ENCODE measurements at regions not wholly inside any gene's neighbourhood (a gene's known extent, or its start where the extent isn't known, plus 50 kb on each side); places are given as distances from the start of the nearest gene placed in this dataset.

GRCh38 chr5:18457255-18457654, 823.0 kb downstream of the TAF11L14 start:
- no peaks in the 10 kb centered on the region for H3K9me3 ChIP-seq (ENCODE audit: control insufficient read depth, insufficient read depth, low read depth, low read length)
- no peak overlapping the region for H3K4me3 ChIP-seq (replicated peaks in 1 of 4; ENCODE audit: control extremely low read depth in 1 of 4, insufficient read depth in 1 of 4, low read depth in 3 of 4, low read length in 4 of 4)
- no peaks in the 10 kb centered on the region for H3K79me2 ChIP-seq (ENCODE audit: control insufficient read depth, insufficient read depth, low read length)
- H3K4me2 ChIP-seq (ENCODE audit: extremely low read depth, insufficient read depth, low read length) = no peak overlapping the region
- no peak overlapping the region for H3K9ac ChIP-seq (ENCODE audit: insufficient read depth, low read length)
- H3K36me3 ChIP-seq (ENCODE audit: control insufficient read depth, insufficient read depth, low read length) = no peaks in the 10 kb centered on the region
- no peaks in the 10 kb centered on the region for H3K27me3 ChIP-seq (ENCODE audit: control insufficient read depth, insufficient read depth, low read length)
- DNase-seq (ENCODE audit: low read depth in 2 of 2) = no peak
- H3K4me1 ChIP-seq (ENCODE audit: control insufficient read depth, extremely low read depth, insufficient read depth, low read length) = no peaks in the 10 kb centered on the region
- H3K27ac ChIP-seq (ENCODE audit: insufficient read depth, low read length) = no peak overlapping the region
- H4K20me1 ChIP-seq (ENCODE audit: control insufficient read depth, extremely low read depth, insufficient read depth, low read length) = no peaks in the 10 kb centered on the region
- no peak overlapping the region for H2AFZ ChIP-seq (ENCODE audit: low read length)
- TF ChIP-seq CTCF (conservative IDR thresholded peaks at IDR 0.05 in 1 of 2, IDR thresholded peaks at IDR 0.05 in 1 of 2; ENCODE audit: low read depth in 1 of 2, low read length in 2 of 2) (no peak), EZH2 (IDR thresholded peaks at IDR 0.05; ENCODE audit: low read length, missing control alignments) (no peak)

DNA sequence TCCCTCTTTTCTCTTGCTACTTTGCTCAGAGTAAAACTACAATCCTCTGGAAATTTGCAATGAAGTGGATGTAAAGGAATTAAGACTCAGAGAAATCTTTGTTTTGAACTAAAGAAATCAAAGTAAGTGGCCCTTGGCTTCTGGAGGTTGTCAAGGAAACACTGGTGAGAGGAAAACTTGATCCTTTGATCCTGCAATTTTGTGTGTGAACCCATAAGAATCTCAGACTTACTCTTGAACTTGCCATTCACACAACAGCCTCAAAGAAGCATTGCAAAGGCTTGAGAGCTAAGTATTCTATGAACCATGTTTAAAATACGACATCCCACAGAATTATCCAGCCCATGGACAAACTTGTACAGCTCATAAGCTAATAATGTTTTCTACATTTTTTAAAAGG, 827.5 kb downstream of the TAF11L14 start:
- no peaks in the 10 kb centered on the region for H3K4me1 ChIP-seq (ENCODE audit: control insufficient read depth, extremely low read depth, insufficient read depth, low read length)
- H3K4me2 ChIP-seq (ENCODE audit: extremely low read depth, insufficient read depth, low read length) = no peak overlapping the region
- no peak overlapping the region for H3K9ac ChIP-seq (ENCODE audit: insufficient read depth, low read length)
- no peak for DNase-seq (ENCODE audit: low read depth in 2 of 2)
- no peaks in the 10 kb centered on the region for H3K79me2 ChIP-seq (ENCODE audit: control insufficient read depth, insufficient read depth, low read length)
- no peak overlapping the region for H2AFZ ChIP-seq (ENCODE audit: low read length)
- TF ChIP-seq CTCF (conservative IDR thresholded peaks at IDR 0.05 in 1 of 2, IDR thresholded peaks at IDR 0.05 in 1 of 2; ENCODE audit: low read depth in 1 of 2, low read length in 2 of 2) = no peak
- no peak for TF ChIP-seq EZH2 (IDR thresholded peaks at IDR 0.05; ENCODE audit: low read length, missing control alignments)
- no peak overlapping the region for H3K4me3 ChIP-seq (replicated peaks in 1 of 4; ENCODE audit: control extremely low read depth in 1 of 4, insufficient read depth in 1 of 4, low read depth in 3 of 4, low read length in 4 of 4)
- H3K27me3 ChIP-seq (ENCODE audit: control insufficient read depth, insufficient read depth, low read length) = no peaks in the 10 kb centered on the region
- H3K36me3 ChIP-seq (ENCODE audit: control insufficient read depth, insufficient read depth, low read length) = no peaks in the 10 kb centered on the region
- no peaks in the 10 kb centered on the region for H4K20me1 ChIP-seq (ENCODE audit: control insufficient read depth, extremely low read depth, insufficient read depth, low read length)
- H3K9me3 ChIP-seq (ENCODE audit: control insufficient read depth, insufficient read depth, low read depth, low read length) = no peaks in the 10 kb centered on the region
- no peak overlapping the region for H3K27ac ChIP-seq (ENCODE audit: insufficient read depth, low read length)

DNA sequence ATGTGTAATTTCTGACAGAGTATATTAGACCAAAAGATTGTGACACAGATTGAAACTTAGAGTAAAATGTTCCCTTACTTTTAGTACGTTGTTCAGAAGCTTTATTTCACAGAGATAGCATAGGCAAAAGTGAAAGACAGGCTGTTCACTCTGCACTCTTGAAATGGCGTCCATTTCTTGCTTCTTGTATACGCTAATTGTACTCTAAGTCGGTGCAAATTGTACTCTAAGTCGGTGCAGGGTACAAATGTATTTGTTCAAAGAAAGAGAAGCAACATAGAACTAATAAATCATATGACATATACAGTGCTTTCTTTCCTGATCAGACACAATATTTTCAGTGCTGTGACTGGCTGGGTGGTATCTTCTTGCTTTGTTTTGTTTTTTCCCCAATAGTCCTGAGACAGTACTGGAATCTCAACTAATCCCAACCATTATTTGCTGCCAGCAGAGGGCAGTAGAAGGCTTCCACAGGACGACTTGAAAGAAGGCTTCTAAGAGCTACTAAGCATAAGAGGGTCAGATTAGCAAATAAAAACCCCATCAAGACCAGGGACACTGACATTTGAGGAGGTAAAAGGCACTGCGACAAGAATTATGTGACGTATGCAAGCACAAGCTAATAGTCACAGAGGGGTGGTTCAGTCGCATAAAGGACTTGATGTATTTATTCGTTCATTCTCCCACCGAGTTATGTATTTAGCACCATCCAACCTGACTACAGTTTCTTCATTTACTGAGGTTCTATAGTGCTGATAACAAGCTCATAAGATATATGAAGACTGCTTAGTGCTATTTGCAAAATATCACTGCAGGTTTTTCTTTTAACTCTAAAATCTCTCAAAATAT, 831.8 kb downstream of the TAF11L14 start:
- H3K4me3 ChIP-seq (replicated peaks in 1 of 4; ENCODE audit: control extremely low read depth in 1 of 4, insufficient read depth in 1 of 4, low read depth in 3 of 4, low read length in 4 of 4) = no peak overlapping the region
- H4K20me1 ChIP-seq (ENCODE audit: control insufficient read depth, extremely low read depth, insufficient read depth, low read length) = no peaks in the 10 kb centered on the region
- H3K27me3 ChIP-seq (ENCODE audit: control insufficient read depth, insufficient read depth, low read length) = no peaks in the 10 kb centered on the region
- no peaks in the 10 kb centered on the region for H3K9me3 ChIP-seq (ENCODE audit: control insufficient read depth, insufficient read depth, low read depth, low read length)
- peak; percentile 43 to 56 for DNase-seq (ENCODE audit: low read depth in 2 of 2)
- H3K27ac ChIP-seq (ENCODE audit: insufficient read depth, low read length) = no peak overlapping the region
- H3K4me2 ChIP-seq (ENCODE audit: extremely low read depth, insufficient read depth, low read length) = no peak overlapping the region
- H3K4me1 ChIP-seq (ENCODE audit: control insufficient read depth, extremely low read depth, insufficient read depth, low read length) = no peaks in the 10 kb centered on the region
- H2AFZ ChIP-seq (ENCODE audit: low read length) = no peak overlapping the region
- H3K79me2 ChIP-seq (ENCODE audit: control insufficient read depth, insufficient read depth, low read length) = no peaks in the 10 kb centered on the region
- H3K9ac ChIP-seq (ENCODE audit: insufficient read depth, low read length) = no peak overlapping the region
- no peaks in the 10 kb centered on the region for H3K36me3 ChIP-seq (ENCODE audit: control insufficient read depth, insufficient read depth, low read length)
- TF ChIP-seq CTCF (conservative IDR thresholded peaks at IDR 0.05 in 1 of 2, IDR thresholded peaks at IDR 0.05 in 1 of 2; ENCODE audit: low read depth in 1 of 2, low read length in 2 of 2) (peak in 1 of 2 donors; percentile 65), EZH2 (IDR thresholded peaks at IDR 0.05; ENCODE audit: low read length, missing control alignments) (no peak)
